Left renal pelvis (tissue), 4 donors: ENCODE measurements at regions not wholly inside any gene's neighbourhood (a gene's known extent, or its start where the extent isn't known, plus 50 kb on each side); places are given as distances from the start of the nearest gene placed in this dataset.

Experiments
- DNase-seq, 4 donors: peaks; one replicate each; pipeline ENCODE4 v3.0.0-alpha.2; 2013; ENCODE audit warnings: low read depth in 4 of 4, low spot score in 3 of 4

GRCh38 chr10:90313576-90314325 is 544.1 kb downstream of the HTR7 start:
- DNase-seq: no peak

- no peak for DNase-seq
These were observed 543.1 kb downstream of the HTR7 start for GRCh38 chr10:90314718-90315117.

- DNase-seq: no peak
These were observed 540.7 kb downstream of the HTR7 start for GRCh38 chr10:90317172-90317571.

- no peak for DNase-seq
These were observed 539.2 kb downstream of the HTR7 start for GRCh38 chr10:90318659-90319058.

- no peak for DNase-seq
These were observed 538.5 kb downstream of the HTR7 start for GRCh38 chr10:90319188-90319914.

GRCh38 chr10:90321132-90321816 is 536.6 kb downstream of the HTR7 start:
- DNase-seq: no peak

GRCh38 chr10:90326498-90327267 is 531.2 kb downstream of the HTR7 start:
- DNase-seq: no peak

GRCh38 chr10:90327611-90328010 is 530.2 kb downstream of the HTR7 start:
- no peak for DNase-seq

- no peak for DNase-seq
These were observed 529.4 kb downstream of the HTR7 start for GRCh38 chr10:90328459-90328858.

GRCh38 chr10:90328896-90329295 is 528.9 kb downstream of the HTR7 start:
- DNase-seq: no peak

- DNase-seq: no peak
These were observed 520.5 kb downstream of the HTR7 start for GRCh38 chr10:90337316-90337715.

- DNase-seq: no peak
These were observed 515.4 kb downstream of the HTR7 start for GRCh38 chr10:90342480-90342879.

- DNase-seq: no peak
These were observed 513.6 kb downstream of the HTR7 start for GRCh38 chr10:90344226-90344625.

- no peak for DNase-seq
These were observed 510.6 kb downstream of the HTR7 start for GRCh38 chr10:90347239-90347638.

- DNase-seq: no peak
These were observed 507.7 kb downstream of the HTR7 start for GRCh38 chr10:90350122-90350521.

GRCh38 chr10:90352288-90352687 is 505.6 kb downstream of the HTR7 start:
- no peak for DNase-seq

GRCh38 chr10:90354914-90355313 is 502.9 kb downstream of the HTR7 start:
- no peak for DNase-seq

GRCh38 chr10:90363799-90364483 is 493.9 kb downstream of the HTR7 start:
- DNase-seq: no peak

GRCh38 chr10:90372451-90372850 is 485.4 kb downstream of the HTR7 start:
- no peak for DNase-seq

GRCh38 chr10:90373911-90374310 is 483.9 kb downstream of the HTR7 start:
- no peak for DNase-seq
